GM12864 (cell line): ENCODE measurements at regions not wholly inside any gene's neighbourhood (a gene's known extent, or its start where the extent isn't known, plus 50 kb on each side); places are given as distances from the start of the nearest gene placed in this dataset.

Source experiments
- DNase-seq: peaks from one replicate; pipeline ENCODE4 v3.0.0-alpha.2; 2011; ENCODE audit warnings: low read depth
- H3K4me3 ChIP-seq: 2 replicates; pipeline ENCODE4 v1.5.1; 2011; ENCODE audit warnings: mild to moderate bottlenecking, low read depth, low read length, control low read depth
- TF ChIP-seq, protein P1 (sequence below): IDR thresholded peaks from 2 replicates; pipeline ENCODE4 v1.5.1; 2011; ENCODE audit warnings: low read depth, mild to moderate bottlenecking, moderate library complexity, low read length, control low read depth, inconsistent platforms; ENCODE audit errors: missing control alignments

DNA sequence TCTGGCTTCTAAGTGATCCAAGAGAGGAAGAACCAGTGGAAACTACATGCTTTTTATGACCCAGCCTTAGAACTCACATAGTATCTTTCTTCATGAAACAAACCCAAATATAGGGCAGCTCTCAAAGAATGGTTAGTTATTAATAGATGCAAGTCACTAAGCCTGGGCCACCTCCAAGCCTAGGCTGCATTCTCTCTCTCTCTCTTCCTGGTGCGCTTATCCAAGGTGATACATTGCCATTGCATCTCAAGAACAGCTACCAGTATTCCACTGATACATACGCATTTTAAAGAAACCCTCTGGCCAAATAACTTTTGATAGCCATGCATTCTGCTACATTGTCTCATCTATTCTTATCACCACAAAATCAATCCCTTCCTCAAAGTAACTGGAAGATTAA lies 455.6 kb upstream of the ADGRL2 start:
- TF ChIP-seq, protein P1, sequence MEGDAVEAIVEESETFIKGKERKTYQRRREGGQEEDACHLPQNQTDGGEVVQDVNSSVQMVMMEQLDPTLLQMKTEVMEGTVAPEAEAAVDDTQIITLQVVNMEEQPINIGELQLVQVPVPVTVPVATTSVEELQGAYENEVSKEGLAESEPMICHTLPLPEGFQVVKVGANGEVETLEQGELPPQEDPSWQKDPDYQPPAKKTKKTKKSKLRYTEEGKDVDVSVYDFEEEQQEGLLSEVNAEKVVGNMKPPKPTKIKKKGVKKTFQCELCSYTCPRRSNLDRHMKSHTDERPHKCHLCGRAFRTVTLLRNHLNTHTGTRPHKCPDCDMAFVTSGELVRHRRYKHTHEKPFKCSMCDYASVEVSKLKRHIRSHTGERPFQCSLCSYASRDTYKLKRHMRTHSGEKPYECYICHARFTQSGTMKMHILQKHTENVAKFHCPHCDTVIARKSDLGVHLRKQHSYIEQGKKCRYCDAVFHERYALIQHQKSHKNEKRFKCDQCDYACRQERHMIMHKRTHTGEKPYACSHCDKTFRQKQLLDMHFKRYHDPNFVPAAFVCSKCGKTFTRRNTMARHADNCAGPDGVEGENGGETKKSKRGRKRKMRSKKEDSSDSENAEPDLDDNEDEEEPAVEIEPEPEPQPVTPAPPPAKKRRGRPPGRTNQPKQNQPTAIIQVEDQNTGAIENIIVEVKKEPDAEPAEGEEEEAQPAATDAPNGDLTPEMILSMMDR, result no peak
- DNase-seq, result no peak

DNA sequence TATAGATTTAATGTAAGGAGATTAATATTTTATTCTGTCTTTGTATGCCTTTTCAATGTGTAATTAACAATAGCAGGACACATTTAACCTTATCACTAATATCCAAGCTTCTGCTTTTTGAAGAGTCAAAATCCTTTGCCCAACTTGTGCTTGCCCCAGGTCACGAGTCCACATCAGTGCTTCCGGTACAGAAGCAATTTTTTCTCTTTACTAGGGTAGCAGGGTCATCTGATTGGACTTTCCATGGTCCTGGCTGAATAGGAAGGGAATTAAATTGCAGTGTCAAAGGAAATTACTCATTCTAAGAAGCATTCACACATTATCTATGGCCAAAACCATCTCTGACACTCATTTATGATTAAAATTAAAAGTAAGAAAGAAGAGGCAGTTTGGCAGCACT lies 460.5 kb upstream of the ADGRL2 start:
- TF ChIP-seq, protein P1, result no peak
- no peak for DNase-seq
- no peak overlapping the region for H3K4me3 ChIP-seq

More for the DNA sequence above, 455.6 kb upstream of the ADGRL2 start:
- no peak overlapping the region for H3K4me3 ChIP-seq

DNA sequence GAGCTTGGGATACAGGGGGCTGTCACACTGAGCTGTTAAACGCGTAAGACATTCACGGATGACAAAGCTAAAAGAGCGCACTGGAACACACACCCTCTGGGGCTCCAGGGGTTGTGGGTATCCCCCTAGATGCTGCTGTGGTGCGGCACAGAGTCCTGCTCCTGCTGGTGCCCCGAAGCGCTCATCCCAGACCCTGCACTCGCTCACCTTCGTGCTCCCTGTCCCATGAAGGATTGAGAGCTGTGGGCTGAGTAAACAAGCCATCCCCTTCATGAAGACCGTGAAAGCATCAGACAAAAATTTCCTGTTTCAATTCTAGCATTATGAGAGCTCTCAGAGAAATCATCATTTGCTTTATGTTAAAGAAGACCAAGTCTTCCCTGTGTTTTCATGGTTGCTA lies 463.5 kb upstream of the ADGRL2 start:
- no peak overlapping the region for H3K4me3 ChIP-seq
- no peak for DNase-seq
- TF ChIP-seq, protein P1, result no peak

DNA sequence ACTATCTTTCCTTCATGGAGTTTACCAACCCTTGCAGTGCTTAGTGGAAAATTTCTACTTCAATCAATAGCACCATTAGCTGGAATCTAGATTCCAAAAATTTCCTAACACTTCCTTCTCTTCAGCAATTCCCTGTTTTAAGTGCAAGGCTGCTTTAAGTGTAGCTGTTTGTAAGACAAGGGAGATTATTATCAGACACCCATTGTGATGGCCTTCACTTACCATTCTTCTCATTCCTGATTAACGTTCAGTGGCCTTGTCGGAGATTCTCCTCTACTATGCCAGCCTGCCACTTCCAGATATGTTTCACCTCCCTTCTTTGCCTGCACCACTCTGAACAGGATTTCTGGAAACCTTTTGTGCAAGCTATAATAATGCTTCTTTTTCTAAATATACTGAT lies 464.9 kb upstream of the ADGRL2 start:
- no peak overlapping the region for H3K4me3 ChIP-seq

DNA sequence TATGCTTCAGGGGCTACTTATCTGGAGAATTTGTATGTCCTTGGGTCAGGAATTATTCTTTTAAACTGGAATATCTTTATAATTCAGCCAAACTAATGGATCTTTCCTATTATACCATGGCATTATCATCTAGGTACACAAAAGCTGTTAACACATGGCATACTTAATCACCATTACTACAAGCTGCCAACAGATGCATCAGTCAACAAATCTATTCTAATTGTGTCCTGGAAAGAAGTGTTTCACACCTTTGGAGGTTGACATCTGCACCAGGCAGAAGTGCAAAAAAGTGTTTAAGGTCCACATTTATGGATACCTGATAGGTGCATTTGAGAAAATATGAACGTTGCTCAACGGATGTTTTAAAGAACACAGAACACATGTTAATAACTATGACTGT lies 470.2 kb upstream of the ADGRL2 start:
- DNase-seq, result no peak
- TF ChIP-seq, protein P1, result no peak
- no peak overlapping the region for H3K4me3 ChIP-seq

More for the DNA sequence above, 464.9 kb upstream of the ADGRL2 start:
- TF ChIP-seq, protein P1, result no peak
- DNase-seq, result no peak

DNA sequence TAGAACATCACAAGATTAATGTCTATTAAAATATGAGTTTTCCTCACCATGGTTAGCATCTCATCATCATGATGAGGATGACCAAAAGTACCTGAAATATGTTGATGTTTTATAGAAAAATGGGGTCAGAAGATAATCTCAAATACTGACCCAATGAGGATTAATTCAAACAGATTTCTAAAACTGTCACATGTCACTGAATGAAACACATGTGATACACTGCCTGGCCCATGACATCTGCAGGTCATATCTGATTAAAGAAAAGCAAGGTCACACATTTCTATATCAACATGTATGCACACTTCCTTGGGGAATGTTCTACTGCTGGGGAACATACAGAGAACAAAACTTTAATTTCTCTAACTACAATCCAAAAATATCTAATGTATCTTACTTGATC lies 470.6 kb upstream of the ADGRL2 start:
- H3K4me3 ChIP-seq, result no peak overlapping the region
- DNase-seq, result no peak
- TF ChIP-seq, protein P1, result no peak

DNA sequence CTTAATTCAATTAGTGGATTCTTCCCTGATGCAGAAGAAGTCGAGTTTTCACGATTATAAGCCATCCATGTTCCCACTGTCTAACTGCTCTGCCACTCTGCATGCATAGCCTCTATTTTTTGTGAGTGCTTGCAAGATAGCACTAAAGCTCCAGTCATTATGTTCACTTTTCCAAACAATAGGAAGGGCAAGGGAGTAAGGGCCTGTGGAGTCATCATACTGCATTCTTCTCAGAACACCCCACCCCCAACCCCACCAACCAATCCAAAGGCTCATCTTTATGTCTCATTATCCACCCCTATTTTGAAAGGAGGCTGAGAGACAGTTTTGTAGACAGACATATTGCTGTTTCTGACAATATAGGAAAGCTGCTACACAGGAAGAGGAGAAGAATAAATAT lies 471.7 kb upstream of the ADGRL2 start:
- TF ChIP-seq, protein P1, result no peak
- DNase-seq, result no peak
- H3K4me3 ChIP-seq, result no peak overlapping the region
